ENCODE measurements at regions not wholly inside any gene's neighbourhood (a gene's known extent, or its start where the extent isn't known, plus 50 kb on each side); places are given as distances from the start of the nearest gene placed in this dataset.
"Not testable (repeated sequence)": the region's sequence is repeated elsewhere in the genome, so short reads cannot be mapped to it uniquely, and the experiment has no call there.

DNA sequence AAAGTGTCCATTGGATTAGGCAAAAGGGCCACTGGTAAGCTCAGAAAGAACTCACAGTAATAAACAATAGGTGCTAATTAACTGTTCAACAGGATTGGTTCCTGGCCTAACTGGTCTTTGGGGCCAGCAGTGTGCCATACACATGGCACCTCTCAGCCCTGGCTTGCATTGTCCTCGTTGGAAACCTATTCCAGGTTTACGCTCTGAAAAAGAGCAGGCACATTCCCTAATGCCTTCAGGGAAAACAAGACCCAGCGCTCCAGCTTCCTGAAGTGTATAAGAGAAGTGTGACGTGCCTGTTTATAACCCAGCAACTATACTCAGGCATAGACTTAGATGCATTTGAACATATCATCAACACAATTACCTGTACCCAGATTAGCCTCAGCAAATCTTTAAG is 51.9 kb upstream of the RBM47 start:
- DNase-seq (ENCODE audit: low spot score), result no peak

GRCh38 chr4:40682290-40683101 is 52.8 kb upstream of the RBM47 start:
- no peak for DNase-seq (ENCODE audit: low spot score)

DNA sequence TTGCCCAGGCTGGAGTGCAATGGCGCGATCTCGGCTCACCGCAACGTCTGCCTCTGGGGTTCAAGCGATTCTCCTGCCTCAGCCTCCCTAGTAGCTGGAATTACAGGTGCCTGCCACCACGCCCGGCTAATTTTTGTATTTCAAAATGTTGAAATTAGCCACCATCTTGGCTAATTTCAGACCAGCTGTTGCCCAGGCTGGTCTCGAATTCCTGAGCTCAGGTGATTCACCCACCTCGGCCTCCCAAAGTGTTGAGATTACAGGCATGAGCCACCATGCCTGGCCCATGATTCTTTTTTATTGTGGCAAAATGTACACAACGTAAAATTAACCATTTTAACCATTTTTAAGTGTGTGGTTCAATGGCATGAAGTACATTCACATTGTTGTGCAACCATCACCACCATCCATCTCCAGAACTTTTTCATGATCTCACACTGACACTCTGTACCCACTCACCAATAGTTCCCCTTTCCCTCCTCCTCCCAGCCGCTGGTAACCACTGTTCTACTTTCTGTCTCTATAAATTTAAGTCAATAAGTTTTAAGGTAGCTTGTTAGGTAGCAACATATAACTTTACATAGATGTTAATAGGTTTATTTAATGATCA is 54.0 kb upstream of the RBM47 start:
- DNase-seq (ENCODE audit: low spot score), result not testable (repeated sequence)

DNA sequence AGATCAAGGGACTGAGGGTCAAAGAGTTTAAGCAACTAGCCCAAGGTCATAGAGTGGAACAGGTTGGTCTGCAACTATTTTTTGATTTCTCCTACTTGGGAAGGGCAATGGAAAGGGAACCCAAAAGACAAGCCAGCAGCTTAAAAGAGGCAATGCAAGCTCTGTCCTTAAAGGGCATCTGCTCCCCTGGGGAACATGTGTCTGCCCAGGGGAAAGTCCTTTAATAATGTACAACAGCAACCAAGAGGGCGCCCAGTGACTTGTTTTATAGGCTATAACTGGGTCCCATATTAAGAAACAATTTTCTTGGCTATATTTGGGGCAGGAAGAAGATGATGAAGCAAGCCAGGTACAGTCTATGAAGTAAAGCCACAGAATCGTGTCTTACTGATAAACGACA is 54.7 kb upstream of the RBM47 start:
- DNase-seq (ENCODE audit: low spot score), result no peak

DNA sequence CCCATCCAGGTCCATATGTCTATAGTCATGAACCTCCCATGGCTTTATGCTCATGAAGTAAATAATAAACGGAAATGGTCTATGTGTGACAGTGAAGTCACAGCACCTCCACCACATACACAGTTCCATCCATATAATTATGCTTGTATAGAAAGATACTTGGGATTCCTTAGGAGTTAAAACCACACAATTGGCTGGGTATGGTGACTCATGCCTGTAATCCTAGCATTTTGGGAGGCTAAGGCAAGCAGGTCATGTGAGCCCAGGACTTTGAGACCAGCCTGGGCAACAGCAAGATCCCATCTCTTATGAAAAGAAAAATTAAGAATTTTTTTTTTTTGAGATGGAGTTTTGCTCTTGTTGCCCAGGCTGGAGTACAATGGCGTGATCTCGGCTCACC is 55.6 kb upstream of the RBM47 start:
- DNase-seq (ENCODE audit: low spot score), result peak; percentile 83

- no peak for DNase-seq (ENCODE audit: low spot score)
Observed at GRCh38 chr4:40686081-40686913, 56.6 kb upstream of the RBM47 start.

GRCh38 chr4:40687676-40688389 is 58.2 kb upstream of the RBM47 start:
- no peak for DNase-seq (ENCODE audit: low spot score)

GRCh38 chr4:40688446-40689095 is 58.9 kb upstream of the RBM47 start:
- DNase-seq (ENCODE audit: low spot score), result no peak

DNA sequence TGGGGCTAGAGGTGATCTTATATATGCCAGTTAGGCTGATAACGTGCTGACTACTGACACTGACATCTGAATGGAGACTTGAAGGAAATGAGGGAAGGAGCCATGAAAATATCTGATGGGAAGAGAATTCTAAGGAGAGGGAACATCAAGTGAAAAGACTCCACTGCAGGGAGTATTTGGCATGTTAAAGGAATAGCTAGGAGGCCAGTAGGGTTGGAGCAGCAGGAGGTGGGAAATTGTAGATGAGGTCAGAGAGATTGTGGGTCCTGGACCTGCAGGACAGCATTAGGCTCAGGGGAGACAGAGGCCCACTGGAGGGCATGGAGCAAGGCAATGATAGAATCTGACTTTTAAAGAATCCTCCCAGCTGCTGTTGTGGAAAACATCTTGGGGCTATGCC is 55.8 kb upstream of the NSUN7 start:
- DNase-seq (ENCODE audit: low spot score), result no peak

DNA sequence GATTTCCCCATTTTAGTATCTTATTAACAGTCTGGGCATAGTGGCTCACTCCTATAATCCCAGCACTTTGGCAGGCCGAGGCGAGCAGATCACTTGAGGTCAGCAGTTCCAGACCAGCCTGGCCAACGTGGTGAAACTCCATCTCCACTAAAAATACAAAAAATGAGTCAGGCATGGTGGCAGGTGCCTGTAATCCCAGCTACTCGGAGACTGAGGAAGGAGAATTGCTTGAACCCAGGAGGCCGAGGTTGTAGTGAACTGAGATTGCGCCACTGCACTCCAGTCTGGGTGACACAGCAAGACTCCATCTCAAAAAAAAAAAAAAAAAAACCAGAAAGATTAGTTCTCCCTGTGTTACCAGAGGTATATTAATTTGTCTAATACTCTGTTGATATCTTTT is 52.3 kb upstream of the NSUN7 start:
- DNase-seq (ENCODE audit: low spot score), result not testable (repeated sequence)

DNA sequence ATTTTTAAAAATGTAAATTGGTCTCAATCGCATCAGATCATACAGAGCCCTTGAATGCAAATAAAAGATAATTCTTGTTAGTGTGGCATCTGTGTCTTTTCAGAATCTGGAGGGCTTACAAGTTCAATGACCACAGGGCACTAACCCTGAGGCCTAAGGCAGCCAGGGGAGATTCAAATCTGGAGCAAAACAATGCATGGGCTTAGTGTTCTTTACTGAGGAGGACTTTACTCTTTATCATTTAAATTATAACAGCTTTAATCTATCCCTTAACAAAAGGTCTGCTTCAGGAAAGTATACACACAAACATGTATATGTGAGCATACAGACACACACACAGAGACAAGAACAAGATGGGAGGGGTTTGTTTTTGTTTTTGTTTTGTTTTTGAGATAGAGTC is 51.0 kb upstream of the NSUN7 start:
- no peak for DNase-seq (ENCODE audit: low spot score)

DNA sequence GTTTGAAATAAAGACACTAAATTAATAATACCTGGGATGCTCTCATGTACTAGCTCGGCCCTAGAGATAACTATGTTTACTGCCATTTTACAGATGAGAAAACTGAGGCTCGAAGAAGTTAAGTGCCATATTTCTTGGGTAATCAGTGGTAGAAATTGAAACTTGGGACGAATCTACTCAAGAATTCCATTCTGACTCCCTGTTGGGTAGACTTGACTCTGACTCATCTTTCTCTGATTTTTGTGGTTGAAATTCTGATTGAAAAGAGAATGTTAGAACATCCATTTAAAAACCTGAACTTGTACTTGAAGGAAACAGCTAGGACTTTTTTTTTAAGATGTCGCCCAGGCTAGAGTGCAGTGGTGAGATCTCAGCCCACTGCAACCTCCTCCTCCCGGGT is 50.1 kb upstream of the NSUN7 start:
- no peak for DNase-seq (ENCODE audit: low spot score)

All from H4 (cell line).